ENCODE measurements at regions not wholly inside any gene's neighbourhood (a gene's known extent, or its start where the extent isn't known, plus 50 kb on each side); places are given as distances from the start of the nearest gene placed in this dataset.

GRCh38 chr1:221228594-221228993, 349.4 kb downstream of the HLX start:
- H3K9me2 ChIP-seq (ENCODE audit: insufficient read depth, low read length): no peaks in the 10 kb centered on the region
- no peaks in the 10 kb centered on the region for H3K36me3 ChIP-seq (ENCODE audit: insufficient read depth, low read length)
- H2AFZ ChIP-seq (ENCODE audit: low read length): no peak overlapping the region
- no peak overlapping the region for H3K27ac ChIP-seq (ENCODE audit: low read depth, low read length, poor library complexity, severe bottlenecking)
- ChIA-PET POLR2A (interaction anchor here (0.5 kb wide), 1 partner anchor 678 kb away, joined by 5 read pairs; no protein-coding TSS in a partner anchor), CTCF (ENCODE audit: unreplicated experiment) (no interaction called here)
- no peaks in the 10 kb centered on the region for H3K4me1 ChIP-seq (ENCODE audit: insufficient read depth, low read length, poor library complexity, severe bottlenecking)
- no peaks in the 10 kb centered on the region for H3K9me3 ChIP-seq (ENCODE audit: low read length)
- no peak for DNase-seq (ENCODE audit: low spot score)
- TF ChIP-seq EZH2phosphoT487 (IDR thresholded peaks at IDR 0.05; ENCODE audit: borderline replicate concordance, low read depth, low read length) (no peak), CTCF (conservative IDR thresholded peaks at IDR 0.05; ENCODE audit: low read length) (no peak)
- no peak overlapping the region for H3K4me3 ChIP-seq (ENCODE audit: low read depth, low read length, poor library complexity, severe bottlenecking)
- intact Hi-C loops (cut with micrococcal nuclease; ENCODE audit: unreplicated experiment): no loop called here
- no peaks in the 10 kb centered on the region for H4K20me1 ChIP-seq (ENCODE audit: insufficient read depth, low read length)
- BruUV-seq (replicated peaks): no TSS peak
- no peaks in the 10 kb centered on the region for H3K79me2 ChIP-seq (ENCODE audit: insufficient read depth, low read depth, low read length)
- no peak overlapping the region for H3K4me2 ChIP-seq (ENCODE audit: low read length)

DNA sequence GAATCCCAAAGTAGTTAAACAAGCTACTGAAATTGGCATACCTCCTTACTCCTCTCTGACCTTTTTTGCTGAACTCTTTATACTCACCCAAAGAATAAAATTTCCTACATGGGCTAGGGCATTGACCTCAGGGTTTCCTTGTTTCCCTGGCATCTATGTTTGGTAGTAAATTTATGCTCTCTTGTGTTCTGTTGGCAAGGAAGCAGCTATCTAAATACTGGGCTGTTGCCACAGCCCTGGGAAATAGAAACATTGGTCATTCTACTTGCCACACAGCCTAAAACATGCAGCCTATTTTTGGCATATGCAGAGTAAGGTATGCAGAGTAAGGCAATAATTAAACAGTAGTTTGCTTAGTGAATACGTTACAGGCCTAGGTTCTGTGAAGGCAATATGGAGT, 351.4 kb downstream of the HLX start:
- Histone ChIP-seq H3K4me1 (ENCODE audit: insufficient read depth, low read length, poor library complexity, severe bottlenecking) (no peaks in the 10 kb centered on the region), H3K4me3 (ENCODE audit: low read depth, low read length, poor library complexity, severe bottlenecking) (no peak overlapping the region), H3K9me3 (ENCODE audit: low read length) (no peaks in the 10 kb centered on the region), H4K20me1 (ENCODE audit: insufficient read depth, low read length) (no peaks in the 10 kb centered on the region), H3K4me2 (ENCODE audit: low read length) (no peak overlapping the region), H2AFZ (ENCODE audit: low read length) (no peak overlapping the region), H3K27ac (ENCODE audit: low read depth, low read length, poor library complexity, severe bottlenecking) (no peak overlapping the region), H3K79me2 (ENCODE audit: insufficient read depth, low read depth, low read length) (no peaks in the 10 kb centered on the region), H3K9me2 (ENCODE audit: insufficient read depth, low read length) (no peaks in the 10 kb centered on the region), H3K36me3 (ENCODE audit: insufficient read depth, low read length) (no peaks in the 10 kb centered on the region)
- BruUV-seq (replicated peaks): no TSS peak
- TF ChIP-seq CTCF (conservative IDR thresholded peaks at IDR 0.05; ENCODE audit: low read length) (no peak), EZH2phosphoT487 (IDR thresholded peaks at IDR 0.05; ENCODE audit: borderline replicate concordance, low read depth, low read length) (no peak)
- POLR2A ChIA-PET: interaction anchor here (0.6 to 0.9 kb wide), 2 partner anchors 8 to 273 kb away, joined by 3 to 10 read pairs; no protein-coding TSS in a partner anchor
- CTCF ChIA-PET (ENCODE audit: unreplicated experiment): no interaction called here
- DNase-seq (ENCODE audit: low spot score): no peak
- intact Hi-C loops (cut with micrococcal nuclease; ENCODE audit: unreplicated experiment): no loop called here

DNA sequence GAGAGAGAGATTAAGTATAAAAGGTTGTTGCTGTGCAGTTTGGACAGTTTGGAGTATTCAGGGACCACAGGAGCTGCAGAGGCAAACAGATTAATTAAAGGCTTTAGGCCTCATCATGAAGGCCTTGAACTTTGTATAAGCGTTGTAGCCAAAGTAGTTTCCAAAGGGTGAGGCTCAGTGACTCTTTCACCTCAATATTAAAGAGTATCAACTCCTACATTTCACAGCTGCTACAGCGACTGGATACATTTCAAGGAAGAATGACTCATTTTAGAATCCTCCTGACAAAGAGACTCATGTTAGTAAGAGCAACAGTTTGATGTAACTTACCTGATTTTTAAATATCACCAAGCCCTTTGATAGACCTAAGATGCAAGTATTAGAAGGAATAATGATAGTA, 355.5 kb downstream of the HLX start:
- TF ChIP-seq EZH2phosphoT487 (IDR thresholded peaks at IDR 0.05; ENCODE audit: borderline replicate concordance, low read depth, low read length) (no peak), CTCF (conservative IDR thresholded peaks at IDR 0.05; ENCODE audit: low read length) (no peak)

More for the DNA sequence above, 355.5 kb downstream of the HLX start:
- CTCF ChIA-PET (ENCODE audit: unreplicated experiment): no interaction called here
- no peaks in the 10 kb centered on the region for H3K9me2 ChIP-seq (ENCODE audit: insufficient read depth, low read length)
- H2AFZ ChIP-seq (ENCODE audit: low read length): no peak overlapping the region
- no peaks in the 10 kb centered on the region for H3K9me3 ChIP-seq (ENCODE audit: low read length)
- intact Hi-C loops (cut with micrococcal nuclease; ENCODE audit: unreplicated experiment): no loop called here
- no peak overlapping the region for H3K4me2 ChIP-seq (ENCODE audit: low read length)
- H3K36me3 ChIP-seq (ENCODE audit: insufficient read depth, low read length): no peaks in the 10 kb centered on the region
- no peaks in the 10 kb centered on the region for H3K4me1 ChIP-seq (ENCODE audit: insufficient read depth, low read length, poor library complexity, severe bottlenecking)
- no peak overlapping the region for H3K27ac ChIP-seq (ENCODE audit: low read depth, low read length, poor library complexity, severe bottlenecking)
- H4K20me1 ChIP-seq (ENCODE audit: insufficient read depth, low read length): no peaks in the 10 kb centered on the region
- no TSS peak for BruUV-seq (replicated peaks)
- no peak for DNase-seq (ENCODE audit: low spot score)
- POLR2A ChIA-PET: interaction anchor here (0.6 kb wide), 1 partner anchor 18 kb away, joined by 4 read pairs; no protein-coding TSS in a partner anchor
- H3K4me3 ChIP-seq (ENCODE audit: low read depth, low read length, poor library complexity, severe bottlenecking): no peak overlapping the region
- H3K79me2 ChIP-seq (ENCODE audit: insufficient read depth, low read depth, low read length): no peaks in the 10 kb centered on the region
